Colon (tissue), 2 donors: ENCODE measurements at regions not wholly inside any gene's neighbourhood (a gene's known extent, or its start where the extent isn't known, plus 50 kb on each side); places are given as distances from the start of the nearest gene placed in this dataset.

Experiments used
- FAIRE-seq: peaks from 2 replicates; lab custom pipeline; 2012; peaks lifted over from hg19 to GRCh38; lab: Jason Lieb, UNC
- donor health status: control.
- donor health status: control.

DNA sequence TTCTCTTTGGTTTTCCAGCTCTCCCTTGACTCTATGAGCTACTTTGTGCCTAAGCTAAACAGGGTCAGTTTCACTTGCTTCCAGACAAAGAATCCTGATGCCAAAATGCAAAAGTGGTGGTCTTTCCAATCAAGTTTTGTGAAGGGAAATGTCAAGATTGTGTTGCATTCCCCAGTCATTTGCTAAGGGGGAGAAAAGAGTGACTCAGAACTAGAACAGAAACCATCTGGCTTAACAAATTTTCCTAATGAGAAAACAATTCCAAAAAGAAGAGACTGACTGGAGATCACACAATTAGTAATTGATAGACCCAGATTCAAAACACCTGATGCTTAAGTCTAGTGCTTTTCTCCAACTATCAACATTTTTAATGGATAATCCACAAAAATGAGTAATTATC, 235.1 kb upstream of the DIO2 start:
- FAIRE-seq, result no peak

- FAIRE-seq, result no peak
Measured at GRCh38 chr14:80445605-80446004, 234.3 kb upstream of the DIO2 start.

DNA sequence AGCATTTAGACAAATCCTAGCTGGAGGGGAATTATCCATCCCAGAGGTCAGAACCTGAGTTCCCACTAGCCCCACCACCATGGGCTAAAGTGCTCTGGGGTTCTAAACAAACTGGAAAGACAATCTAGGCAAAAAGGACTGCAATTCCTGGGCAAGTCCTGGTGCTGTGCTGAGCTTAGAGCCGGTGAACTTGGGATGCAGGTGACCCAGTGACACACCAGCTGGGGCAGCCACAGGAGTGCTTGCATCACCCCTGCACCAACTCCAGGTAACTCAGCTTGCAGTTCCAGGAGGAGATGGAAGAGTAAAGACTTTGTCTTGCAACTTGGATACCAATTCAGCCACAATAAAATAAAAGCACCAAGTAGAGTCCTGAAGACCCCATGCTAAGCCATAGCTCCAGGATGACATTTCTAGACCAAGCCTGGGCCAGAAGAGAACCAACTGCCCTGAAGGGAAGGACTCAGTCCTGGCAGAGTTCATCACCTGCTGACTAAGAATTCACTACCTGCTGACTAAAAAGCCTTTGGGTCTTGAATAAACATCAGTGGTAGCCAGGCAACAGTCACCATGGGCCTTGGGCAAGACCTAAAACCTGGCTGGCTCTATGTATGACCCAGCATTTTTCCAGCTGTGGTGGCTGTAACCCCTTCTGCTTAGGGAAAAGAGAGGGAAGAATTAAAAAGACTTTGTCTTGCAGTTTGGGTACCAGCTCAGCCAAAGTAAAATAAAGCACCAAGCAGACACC, 223.4 kb upstream of the DIO2 start:
- FAIRE-seq, result no peak

DNA sequence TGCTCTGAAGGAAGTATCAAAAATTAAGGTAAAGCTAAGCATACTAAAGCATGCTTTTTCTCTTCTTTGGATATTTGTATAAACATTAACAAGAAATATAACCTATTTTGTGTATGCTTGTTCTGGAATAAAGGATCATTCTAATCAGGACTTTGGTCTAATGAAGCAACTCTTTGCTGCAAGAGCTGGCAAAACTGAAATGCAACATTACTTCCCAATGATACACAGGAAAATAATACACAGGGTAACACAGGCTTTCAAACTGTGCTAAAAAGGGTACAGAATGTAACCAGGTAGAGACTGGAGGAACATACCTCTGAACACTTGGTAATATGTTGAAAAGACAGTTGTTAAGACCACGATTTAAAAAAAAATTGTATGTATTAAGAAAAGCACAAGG, 222.5 kb upstream of the DIO2 start:
- FAIRE-seq, result no peak

DNA sequence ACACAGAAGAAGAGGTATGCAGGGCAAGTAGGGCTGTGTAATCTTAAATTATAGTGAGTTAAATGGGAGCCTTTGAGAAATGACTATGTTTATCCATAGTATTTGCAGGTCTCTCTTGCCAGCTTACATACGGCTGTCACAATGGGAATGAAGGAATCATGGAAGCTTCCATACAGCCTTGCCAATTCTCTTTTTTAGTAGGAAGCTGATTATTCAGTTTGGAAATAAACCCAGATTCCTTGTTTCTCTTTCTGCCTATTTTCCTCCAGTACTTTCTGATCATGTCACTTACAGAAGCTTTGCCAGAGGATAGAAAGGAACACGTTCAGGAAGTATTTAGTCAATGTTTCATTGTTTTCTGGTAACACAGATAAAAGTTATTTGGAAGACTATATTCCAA, 217.4 kb upstream of the DIO2 start:
- FAIRE-seq, result no peak

DNA sequence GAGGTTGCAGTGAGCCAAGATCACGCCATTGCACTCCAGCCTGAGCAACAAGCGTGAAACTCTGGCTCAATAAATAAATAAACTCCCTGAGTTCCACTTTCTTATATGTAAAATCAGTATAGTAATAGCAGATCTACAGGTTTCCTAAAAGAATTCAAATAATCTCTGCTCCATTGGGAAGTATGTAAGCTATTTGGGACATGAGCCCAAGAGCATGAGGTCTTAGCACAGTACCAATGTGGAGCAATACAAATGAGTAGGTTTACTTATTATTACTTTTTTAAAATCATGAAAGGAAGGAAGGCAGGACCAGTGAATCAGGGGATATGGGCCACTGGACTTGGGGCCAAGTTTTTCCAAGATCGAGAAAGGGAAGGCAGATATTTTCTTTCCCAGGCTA, 216.9 kb upstream of the DIO2 start:
- no peak for FAIRE-seq

DNA sequence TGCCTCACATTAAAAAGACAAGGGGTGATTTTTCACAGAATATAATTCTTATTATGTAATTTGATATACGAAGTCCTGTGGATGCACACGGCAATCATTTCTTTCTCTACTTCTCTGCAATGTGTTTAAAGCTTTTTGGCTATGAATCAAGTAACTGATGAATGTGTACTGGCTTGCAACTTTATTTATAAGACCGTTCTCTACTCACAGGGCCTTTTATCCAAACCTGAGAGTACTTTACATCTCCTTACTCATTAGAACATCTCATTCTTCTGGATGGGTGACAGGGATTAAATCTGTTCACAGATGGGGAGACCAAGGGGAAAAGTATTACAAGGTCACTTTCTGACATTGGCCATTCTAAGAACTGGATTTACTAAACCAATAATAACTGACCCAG, 215.8 kb upstream of the DIO2 start:
- no peak for FAIRE-seq

- FAIRE-seq, result no peak
Measured at GRCh38 chr14:80426683-80427082, 215.4 kb upstream of the DIO2 start.

GRCh38 chr14:80425686-80426085, 214.4 kb upstream of the DIO2 start:
- no peak for FAIRE-seq

GRCh38 chr14:80419769-80420168, 208.5 kb upstream of the DIO2 start:
- no peak for FAIRE-seq

- no peak for FAIRE-seq
Measured at GRCh38 chr14:80419345-80419744, 208.0 kb upstream of the DIO2 start.

GRCh38 chr14:80415636-80416035, 204.3 kb upstream of the DIO2 start:
- FAIRE-seq, result no peak

- no peak for FAIRE-seq
Measured at GRCh38 chr14:80414080-80414479, 202.8 kb upstream of the DIO2 start.

GRCh38 chr14:80404413-80404812, 193.1 kb upstream of the DIO2 start:
- FAIRE-seq, result no peak

GRCh38 chr14:80403036-80403435, 191.7 kb upstream of the DIO2 start:
- FAIRE-seq, result no peak

DNA sequence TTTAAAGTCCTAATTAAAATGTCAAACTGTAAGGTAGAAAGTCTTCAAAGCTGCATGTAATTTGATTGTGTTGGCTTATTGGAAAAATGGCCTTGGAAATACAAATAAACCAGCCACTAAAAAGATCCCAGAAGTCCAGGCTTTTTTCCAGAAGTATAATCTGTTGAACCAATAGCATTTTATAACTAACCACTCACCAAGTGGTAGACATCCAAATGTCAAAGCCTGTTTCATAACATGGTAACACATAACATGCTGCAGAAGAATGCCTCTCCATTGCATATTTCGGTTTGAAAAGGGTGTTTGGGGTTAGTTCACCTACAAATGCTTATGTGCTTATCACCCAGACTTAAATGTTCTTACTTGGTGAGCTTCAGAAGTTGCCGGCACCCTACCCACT, 183.7 kb upstream of the DIO2 start:
- FAIRE-seq, result no peak

DNA sequence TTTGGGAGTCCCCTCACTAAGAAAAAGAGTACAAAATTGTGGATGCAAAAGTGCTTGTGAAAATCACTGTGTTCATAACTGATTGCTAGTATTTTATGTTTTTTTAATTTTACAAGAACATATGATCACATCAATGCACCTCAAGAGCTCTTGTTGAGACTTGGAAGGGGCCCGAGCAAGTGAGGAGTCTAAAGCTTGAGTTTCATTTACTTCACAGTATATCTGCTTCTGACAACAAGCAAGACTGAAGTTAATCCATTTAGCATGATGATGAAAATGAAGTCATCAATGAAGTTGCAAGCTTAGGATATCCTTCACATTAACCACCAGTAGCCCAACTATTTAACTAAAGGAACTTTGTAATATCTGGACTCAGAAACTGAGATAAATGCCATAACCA, 182.5 kb upstream of the DIO2 start:
- no peak for FAIRE-seq

DNA sequence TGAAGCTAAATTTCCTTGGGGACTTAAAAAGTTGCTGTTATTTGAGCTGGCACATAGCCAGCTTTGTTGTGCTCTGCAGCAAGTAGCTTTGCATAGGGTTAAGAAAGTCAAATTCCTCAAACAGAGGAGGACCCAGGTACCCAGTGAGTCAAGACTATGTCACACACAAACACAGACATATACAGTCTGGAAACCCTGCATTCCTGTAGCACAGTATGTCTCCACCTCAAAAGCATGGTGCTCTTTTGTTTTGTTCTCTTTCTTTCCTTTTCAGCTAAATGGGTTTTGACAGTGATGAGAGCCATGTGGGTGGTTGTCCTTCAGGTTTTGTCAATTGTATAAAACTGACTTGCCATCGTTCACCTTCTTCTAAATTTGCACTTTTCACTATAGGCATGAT, 179.6 kb upstream of the DIO2 start:
- FAIRE-seq, result no peak

GRCh38 chr14:80388980-80389711, 177.8 kb upstream of the DIO2 start:
- FAIRE-seq, result no peak

DNA sequence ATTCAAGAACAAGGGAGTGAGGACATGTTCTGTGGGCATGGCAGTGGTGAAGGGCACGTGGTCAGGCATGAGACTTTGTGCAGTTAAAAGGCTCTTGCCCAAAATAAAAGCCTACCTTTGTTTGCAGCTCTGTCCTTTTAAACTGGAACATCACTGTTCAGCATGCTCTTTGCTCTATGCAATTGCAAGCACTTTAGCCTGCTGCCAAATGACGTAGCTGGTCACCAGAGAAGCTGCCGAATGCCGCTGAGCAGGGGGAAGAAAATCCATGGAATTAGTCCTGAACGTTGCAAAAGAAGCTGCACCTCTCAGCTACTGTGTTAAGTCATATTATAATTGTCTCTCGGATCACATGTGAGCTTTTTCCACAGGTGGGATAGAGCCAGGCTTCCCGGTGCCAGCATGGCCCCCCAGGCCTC, 176.3 kb upstream of the DIO2 start:
- no peak for FAIRE-seq

GRCh38 chr14:80385336-80385735, 174.0 kb upstream of the DIO2 start:
- FAIRE-seq, result no peak

DNA sequence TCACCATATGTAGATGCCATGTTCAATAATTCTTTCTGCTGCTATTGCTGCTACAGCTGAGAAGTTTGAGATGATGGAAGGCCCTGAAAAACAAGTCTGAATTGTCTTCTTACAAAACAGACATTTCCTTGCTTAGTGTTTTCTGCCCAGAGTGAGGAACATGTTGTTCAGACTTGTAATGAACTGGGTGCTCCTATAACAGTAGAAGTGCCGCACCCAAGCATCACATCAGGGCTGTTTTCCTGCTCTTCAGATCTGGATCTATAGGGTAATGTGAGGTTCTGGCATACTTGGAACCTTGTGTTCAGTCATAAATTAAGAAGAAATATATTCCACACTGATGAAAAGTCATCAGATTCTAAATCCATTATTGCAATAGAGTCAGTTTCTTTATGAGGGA, 171.9 kb upstream of the DIO2 start:
- no peak for FAIRE-seq

DNA sequence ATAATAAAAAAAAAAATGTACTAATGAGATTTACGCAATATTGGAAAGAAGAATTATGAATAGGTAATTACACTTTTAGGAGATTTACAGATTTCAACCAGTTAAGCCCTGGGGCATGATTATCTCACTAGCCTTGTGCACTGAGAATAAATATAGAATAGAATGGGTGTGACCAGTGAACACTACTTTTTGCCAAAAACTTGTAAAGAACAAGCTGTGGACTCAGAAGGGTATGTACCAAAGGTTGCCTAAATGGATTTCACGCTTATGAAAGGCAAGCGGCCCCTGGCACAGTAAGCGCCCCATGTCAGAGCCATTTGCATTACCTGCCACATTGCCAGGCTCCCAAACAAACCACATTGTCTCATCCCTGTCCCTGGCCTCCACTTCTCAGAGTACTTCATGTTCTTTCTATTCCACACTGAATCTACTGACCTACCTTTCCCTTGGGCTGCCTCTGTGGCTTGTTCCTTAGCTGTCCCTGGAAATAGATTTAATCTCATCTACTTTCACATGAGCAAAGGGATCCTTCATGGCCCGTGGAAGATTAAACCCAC, 170.6 kb upstream of the DIO2 start:
- no peak for FAIRE-seq

GRCh38 chr14:80379035-80379434, 167.7 kb upstream of the DIO2 start:
- FAIRE-seq, result no peak
